NB4 (cell line): ENCODE measurements at regions not wholly inside any gene's neighbourhood (a gene's known extent, or its start where the extent isn't known, plus 50 kb on each side); places are given as distances from the start of the nearest gene placed in this dataset.

Experiments
- POLR2A ChIP-seq: IDR thresholded peaks from 2 replicates; pipeline ENCODE4 v1.6.1; 2011; ENCODE audit warnings: mild to moderate bottlenecking; ENCODE audit not compliant: insufficient read length; ENCODE audit errors: extremely low read depth
- TF ChIP-seq, protein P1 (sequence below): IDR thresholded peaks from one replicate; pipeline ENCODE4 v1.5.1; 2012; ENCODE audit warnings: low read depth, low read length

DNA sequence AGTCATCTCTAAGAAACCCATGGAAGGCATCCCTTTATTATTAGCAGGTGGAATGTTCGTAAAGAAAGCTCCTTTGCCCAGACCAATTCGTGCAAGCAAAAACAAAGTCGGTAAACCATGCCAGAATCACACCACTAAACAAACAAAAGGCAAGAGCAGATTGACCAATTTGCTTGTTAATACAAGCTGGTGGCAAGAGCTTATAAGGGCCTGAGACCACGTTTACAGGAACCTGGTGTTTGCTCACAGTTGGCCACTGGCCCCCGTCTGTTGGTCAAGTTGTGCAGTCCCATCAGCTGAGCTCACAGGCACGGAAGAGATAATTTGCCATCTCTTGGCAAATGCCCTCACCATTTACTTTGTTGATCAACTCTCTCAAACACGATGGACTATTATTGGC lies 342.2 kb upstream of the MKI67 start:
- TF ChIP-seq, protein P1, sequence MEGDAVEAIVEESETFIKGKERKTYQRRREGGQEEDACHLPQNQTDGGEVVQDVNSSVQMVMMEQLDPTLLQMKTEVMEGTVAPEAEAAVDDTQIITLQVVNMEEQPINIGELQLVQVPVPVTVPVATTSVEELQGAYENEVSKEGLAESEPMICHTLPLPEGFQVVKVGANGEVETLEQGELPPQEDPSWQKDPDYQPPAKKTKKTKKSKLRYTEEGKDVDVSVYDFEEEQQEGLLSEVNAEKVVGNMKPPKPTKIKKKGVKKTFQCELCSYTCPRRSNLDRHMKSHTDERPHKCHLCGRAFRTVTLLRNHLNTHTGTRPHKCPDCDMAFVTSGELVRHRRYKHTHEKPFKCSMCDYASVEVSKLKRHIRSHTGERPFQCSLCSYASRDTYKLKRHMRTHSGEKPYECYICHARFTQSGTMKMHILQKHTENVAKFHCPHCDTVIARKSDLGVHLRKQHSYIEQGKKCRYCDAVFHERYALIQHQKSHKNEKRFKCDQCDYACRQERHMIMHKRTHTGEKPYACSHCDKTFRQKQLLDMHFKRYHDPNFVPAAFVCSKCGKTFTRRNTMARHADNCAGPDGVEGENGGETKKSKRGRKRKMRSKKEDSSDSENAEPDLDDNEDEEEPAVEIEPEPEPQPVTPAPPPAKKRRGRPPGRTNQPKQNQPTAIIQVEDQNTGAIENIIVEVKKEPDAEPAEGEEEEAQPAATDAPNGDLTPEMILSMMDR: no peak
- TF ChIP-seq POLR2A: no peak
